ENCODE measurements at regions not wholly inside any gene's neighbourhood (a gene's known extent, or its start where the extent isn't known, plus 50 kb on each side); places are given as distances from the start of the nearest gene placed in this dataset.
"Not testable (repeated sequence)": the region's sequence is repeated elsewhere in the genome, so short reads cannot be mapped to it uniquely, and the experiment has no call there.

GRCh38 chr2:91527056-91527455 lies 2835.6 kb downstream of the RPIA start:
- TF ChIP-seq, protein P1, sequence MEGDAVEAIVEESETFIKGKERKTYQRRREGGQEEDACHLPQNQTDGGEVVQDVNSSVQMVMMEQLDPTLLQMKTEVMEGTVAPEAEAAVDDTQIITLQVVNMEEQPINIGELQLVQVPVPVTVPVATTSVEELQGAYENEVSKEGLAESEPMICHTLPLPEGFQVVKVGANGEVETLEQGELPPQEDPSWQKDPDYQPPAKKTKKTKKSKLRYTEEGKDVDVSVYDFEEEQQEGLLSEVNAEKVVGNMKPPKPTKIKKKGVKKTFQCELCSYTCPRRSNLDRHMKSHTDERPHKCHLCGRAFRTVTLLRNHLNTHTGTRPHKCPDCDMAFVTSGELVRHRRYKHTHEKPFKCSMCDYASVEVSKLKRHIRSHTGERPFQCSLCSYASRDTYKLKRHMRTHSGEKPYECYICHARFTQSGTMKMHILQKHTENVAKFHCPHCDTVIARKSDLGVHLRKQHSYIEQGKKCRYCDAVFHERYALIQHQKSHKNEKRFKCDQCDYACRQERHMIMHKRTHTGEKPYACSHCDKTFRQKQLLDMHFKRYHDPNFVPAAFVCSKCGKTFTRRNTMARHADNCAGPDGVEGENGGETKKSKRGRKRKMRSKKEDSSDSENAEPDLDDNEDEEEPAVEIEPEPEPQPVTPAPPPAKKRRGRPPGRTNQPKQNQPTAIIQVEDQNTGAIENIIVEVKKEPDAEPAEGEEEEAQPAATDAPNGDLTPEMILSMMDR (IDR thresholded peaks at IDR 0.05 in 4 of 5, conservative IDR thresholded peaks at IDR 0.05 in 1 of 5) = not testable (repeated sequence)
- not testable (repeated sequence) for TF ChIP-seq POLR2A (IDR thresholded peaks at IDR 0.05)

Measured in gastrocnemius medialis (tissue), 4 donors.